ENCODE measurements at regions not wholly inside any gene's neighbourhood (a gene's known extent, or its start where the extent isn't known, plus 50 kb on each side); places are given as distances from the start of the nearest gene placed in this dataset.
A peak's percentile ranks its signal among the peaks of the same experiment; 100 is the strongest.

- Histone ChIP-seq H3K4me3 (ENCODE audit: low read depth, low read length) (no peak overlapping the region), H3K27ac (ENCODE audit: low read depth, low read length) (peak overlapping the region; percentile 84), H3K27me3 (ENCODE audit: control insufficient read depth, insufficient read depth, low read length) (no peaks in the 10 kb centered on the region), H3K9me3 (ENCODE audit: control insufficient read depth, insufficient read depth, low read length) (no peaks in the 10 kb centered on the region)
- TF ChIP-seq, protein P1, sequence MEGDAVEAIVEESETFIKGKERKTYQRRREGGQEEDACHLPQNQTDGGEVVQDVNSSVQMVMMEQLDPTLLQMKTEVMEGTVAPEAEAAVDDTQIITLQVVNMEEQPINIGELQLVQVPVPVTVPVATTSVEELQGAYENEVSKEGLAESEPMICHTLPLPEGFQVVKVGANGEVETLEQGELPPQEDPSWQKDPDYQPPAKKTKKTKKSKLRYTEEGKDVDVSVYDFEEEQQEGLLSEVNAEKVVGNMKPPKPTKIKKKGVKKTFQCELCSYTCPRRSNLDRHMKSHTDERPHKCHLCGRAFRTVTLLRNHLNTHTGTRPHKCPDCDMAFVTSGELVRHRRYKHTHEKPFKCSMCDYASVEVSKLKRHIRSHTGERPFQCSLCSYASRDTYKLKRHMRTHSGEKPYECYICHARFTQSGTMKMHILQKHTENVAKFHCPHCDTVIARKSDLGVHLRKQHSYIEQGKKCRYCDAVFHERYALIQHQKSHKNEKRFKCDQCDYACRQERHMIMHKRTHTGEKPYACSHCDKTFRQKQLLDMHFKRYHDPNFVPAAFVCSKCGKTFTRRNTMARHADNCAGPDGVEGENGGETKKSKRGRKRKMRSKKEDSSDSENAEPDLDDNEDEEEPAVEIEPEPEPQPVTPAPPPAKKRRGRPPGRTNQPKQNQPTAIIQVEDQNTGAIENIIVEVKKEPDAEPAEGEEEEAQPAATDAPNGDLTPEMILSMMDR (IDR thresholded peaks at IDR 0.05; ENCODE audit: low read depth, low read length): peak; percentile 91
- ChIA-PET POLR2A (interaction anchor here (0.5 to 5.5 kb wide), 25 partner anchors 10 to 190 kb away, joined by 3 to 31 read pairs (median 6); partner anchors contain the start of genes CSNK1A1, GRPEL2 and PCYOX1L), CTCF (interaction anchor here (0.6 to 8.9 kb wide), 24 partner anchors 10 to 186 kb away, joined by 3 to 138 read pairs (median 10); partner anchors contain the start of genes CSNK1A1 and IL17B)
- peak; percentile 76 for DNase-seq (ENCODE audit: low read depth, low spot score)
Observed at GRCh38 chr5:149434162-149435014, 55.3 kb upstream of the IL17B start.

GRCh38 chr5:149433524-149434131 is 54.5 kb upstream of the IL17B start:
- TF ChIP-seq, protein P1 (IDR thresholded peaks at IDR 0.05; ENCODE audit: low read depth, low read length): no peak
- CTCF ChIA-PET: interaction anchor here (0.6 to 8.9 kb wide), 21 partner anchors 9 to 187 kb away, joined by 3 to 138 read pairs (median 11); partner anchors contain the start of gene IL17B
- Histone ChIP-seq H3K4me3 (ENCODE audit: low read depth, low read length) (no peak overlapping the region), H3K27me3 (ENCODE audit: control insufficient read depth, insufficient read depth, low read length) (no peaks in the 10 kb centered on the region), H3K27ac (ENCODE audit: low read depth, low read length) (peak overlapping the region; percentile 84), H3K9me3 (ENCODE audit: control insufficient read depth, insufficient read depth, low read length) (no peaks in the 10 kb centered on the region; the same call in 1 of the 2 replicates)
- DNase-seq (ENCODE audit: low read depth, low spot score): no peak
- POLR2A ChIA-PET: interaction anchor here (0.6 to 5.5 kb wide), 24 partner anchors 9 to 191 kb away, joined by 3 to 31 read pairs (median 6); partner anchors contain the start of genes CSNK1A1, GRPEL2 and PCYOX1L

DNA sequence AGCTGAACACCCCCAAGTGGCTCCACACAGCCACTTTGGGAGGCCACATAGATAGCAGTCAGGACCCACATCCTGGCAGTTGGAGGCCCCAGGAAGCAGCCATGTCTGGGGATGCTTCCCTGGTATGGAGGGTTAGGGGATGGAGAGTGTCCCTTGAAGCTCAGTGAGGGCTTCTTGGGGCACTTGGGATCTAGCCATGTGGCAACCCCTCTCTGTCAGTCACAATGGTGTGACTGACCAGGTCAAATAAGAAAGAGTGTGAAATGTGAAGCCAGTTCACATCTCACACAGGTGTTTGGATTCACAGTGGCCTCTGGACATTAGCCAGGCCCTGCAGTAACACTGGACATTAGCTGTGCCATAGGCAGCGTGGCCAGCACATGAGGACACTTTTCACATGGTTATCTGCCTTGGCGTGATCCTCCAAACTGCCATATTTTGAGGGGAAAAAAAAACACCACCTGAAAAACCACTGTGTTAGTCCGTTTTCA is 53.9 kb upstream of the IL17B start:
- TF ChIP-seq, protein P1 (IDR thresholded peaks at IDR 0.05; ENCODE audit: low read depth, low read length): no peak
- H3K27ac ChIP-seq (ENCODE audit: low read depth, low read length): peak overlapping the region; percentile 84
- no peaks in the 10 kb centered on the region; the same call in 1 of the 2 replicates for H3K9me3 ChIP-seq (ENCODE audit: control insufficient read depth, insufficient read depth, low read length)
- no peak overlapping the region for H3K4me3 ChIP-seq (ENCODE audit: low read depth, low read length)
- DNase-seq (ENCODE audit: low read depth, low spot score): no peak
- ChIA-PET CTCF (interaction anchor here (0.5 to 8.9 kb wide), 13 partner anchors 8 to 186 kb away, joined by 3 to 138 read pairs (median 15); partner anchors contain the start of gene IL17B), POLR2A (interaction anchor here (0.6 to 5.5 kb wide), 18 partner anchors 9 to 132 kb away, joined by 3 to 31 read pairs (median 8); partner anchors contain the start of gene CSNK1A1)
- H3K27me3 ChIP-seq (ENCODE audit: control insufficient read depth, insufficient read depth, low read length): no peaks in the 10 kb centered on the region

DNA sequence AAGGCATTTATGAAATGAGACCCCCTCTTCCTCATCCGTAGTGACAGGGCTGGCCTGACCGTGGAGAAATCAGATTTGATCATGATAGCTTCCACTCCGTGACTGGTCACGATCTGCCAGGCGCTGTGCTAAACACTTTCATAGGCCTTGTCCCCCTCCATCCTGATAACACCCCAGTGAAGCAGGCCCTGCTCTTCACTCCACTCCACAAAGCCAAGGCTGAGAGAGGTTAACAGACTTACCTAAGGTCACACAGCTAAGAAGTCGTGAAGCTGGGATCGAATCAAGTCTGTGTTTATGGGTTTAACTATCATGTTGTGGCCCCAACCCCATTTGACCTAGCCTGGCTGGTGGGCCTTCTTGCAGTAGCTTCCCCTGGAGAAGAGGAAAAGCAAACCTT is 53.3 kb upstream of the IL17B start:
- ChIA-PET POLR2A (interaction anchor here (0.9 to 5.5 kb wide), 12 partner anchors 8 to 118 kb away, joined by 3 to 31 read pairs (median 8); partner anchors contain the start of gene CSNK1A1), CTCF (interaction anchor here (0.5 to 8.9 kb wide), 9 partner anchors 24 to 133 kb away, joined by 3 to 138 read pairs (median 16); partner anchors contain the start of gene IL17B)
- no peak for DNase-seq (ENCODE audit: low read depth, low spot score)

More for the DNA sequence above, 53.3 kb upstream of the IL17B start:
- peak overlapping the region; percentile 84 for H3K27ac ChIP-seq (ENCODE audit: low read depth, low read length)
- no peaks in the 10 kb centered on the region for H3K27me3 ChIP-seq (ENCODE audit: control insufficient read depth, insufficient read depth, low read length)
- no peaks in the 10 kb centered on the region; the same call in 1 of the 2 replicates for H3K9me3 ChIP-seq (ENCODE audit: control insufficient read depth, insufficient read depth, low read length)
- H3K4me3 ChIP-seq (ENCODE audit: low read depth, low read length): no peak overlapping the region
- TF ChIP-seq, protein P1 (IDR thresholded peaks at IDR 0.05; ENCODE audit: low read depth, low read length): no peak
